NB4 (cell line): ENCODE measurements at regions not wholly inside any gene's neighbourhood (a gene's known extent, or its start where the extent isn't known, plus 50 kb on each side); places are given as distances from the start of the nearest gene placed in this dataset.

Experiments
- CTCF ChIP-seq: IDR thresholded peaks from one replicate; pipeline ENCODE4 v1.5.1; 2012; ENCODE audit warnings: low read depth, low read length
- MYC ChIP-seq: IDR thresholded peaks from 2 replicates; pipeline ENCODE4 v1.6.1; 2011; ENCODE audit warnings: low read depth, low read length
- POLR2A ChIP-seq: IDR thresholded peaks from 2 replicates; pipeline ENCODE4 v1.6.1; 2011; ENCODE audit warnings: mild to moderate bottlenecking; ENCODE audit not compliant: insufficient read length; ENCODE audit errors: extremely low read depth
- TF ChIP-seq, protein P1 (sequence below): IDR thresholded peaks from 2 replicates; pipeline ENCODE4 v1.6.1; 2011; ENCODE audit warnings: low read depth, low read length

DNA sequence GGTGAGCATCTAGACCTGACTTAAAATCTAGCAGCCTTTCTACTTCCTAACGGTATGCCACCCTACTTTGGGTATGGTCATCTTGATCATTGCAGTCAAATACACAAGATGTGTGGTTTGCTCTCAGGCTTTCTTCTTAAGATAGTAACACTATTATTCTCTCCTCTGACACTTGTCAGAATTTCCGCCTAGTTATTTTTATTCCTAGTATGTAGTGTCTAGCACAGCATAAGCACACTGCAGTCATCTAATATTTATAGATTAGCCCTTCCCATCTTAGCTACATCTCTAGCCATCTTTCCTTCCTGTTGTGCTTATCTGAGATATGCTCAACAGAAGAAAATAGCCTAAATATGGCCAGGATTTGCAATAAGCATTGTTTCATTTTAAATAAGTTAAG is 180.1 kb downstream of the C12orf50 start:
- TF ChIP-seq POLR2A (no peak), CTCF (no peak), MYC (no peak)
- TF ChIP-seq, protein P1, sequence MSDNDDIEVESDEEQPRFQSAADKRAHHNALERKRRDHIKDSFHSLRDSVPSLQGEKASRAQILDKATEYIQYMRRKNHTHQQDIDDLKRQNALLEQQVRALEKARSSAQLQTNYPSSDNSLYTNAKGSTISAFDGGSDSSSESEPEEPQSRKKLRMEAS = no peak
